A673 (cell line): ENCODE measurements at regions not wholly inside any gene's neighbourhood (a gene's known extent, or its start where the extent isn't known, plus 50 kb on each side); places are given as distances from the start of the nearest gene placed in this dataset.

Experiments used
- CTCF ChIP-seq: fragments of 300-800, 200-600 bp; sonication (generic); conservative IDR thresholded peaks from 2 replicates; pipeline ENCODE4 v1.5.1; 2017; ENCODE audit warnings: low read depth, mild to moderate bottlenecking, antibody characterized with exemption, low read length, moderate library complexity, mixed read lengths
- EZH2 ChIP-seq: fragments of 200-600 bp; sonication (generic); IDR thresholded peaks from 2 replicates; pipeline ENCODE4 v1.6.1; 2017; ENCODE audit warnings: borderline replicate concordance, low read depth, mild to moderate bottlenecking, mixed read lengths, antibody characterized with exemption, low read length; ENCODE audit not compliant: poor library complexity, severe bottlenecking

- TF ChIP-seq CTCF (no peak), EZH2 (no peak)
These were observed 395.6 kb upstream of the DIPK2B start for GRCh38 chrX:45596188-45596808.
